H1 (cell line): ENCODE measurements at regions not wholly inside any gene's neighbourhood (a gene's known extent, or its start where the extent isn't known, plus 50 kb on each side); places are given as distances from the start of the nearest gene placed in this dataset.

Experiments
- HDAC6 ChIP-seq: IDR thresholded peaks from one replicate; pipeline ENCODE4 v1.7.1; 2012; ENCODE audit warnings: low read depth, mild to moderate bottlenecking, inconsistent platforms, low read length, moderate library complexity
- TF ChIP-seq, protein P1 (sequence below): IDR thresholded peaks from 2 replicates; pipeline ENCODE4 v1.6.1; 2012; ENCODE audit warnings: inconsistent platforms

DNA sequence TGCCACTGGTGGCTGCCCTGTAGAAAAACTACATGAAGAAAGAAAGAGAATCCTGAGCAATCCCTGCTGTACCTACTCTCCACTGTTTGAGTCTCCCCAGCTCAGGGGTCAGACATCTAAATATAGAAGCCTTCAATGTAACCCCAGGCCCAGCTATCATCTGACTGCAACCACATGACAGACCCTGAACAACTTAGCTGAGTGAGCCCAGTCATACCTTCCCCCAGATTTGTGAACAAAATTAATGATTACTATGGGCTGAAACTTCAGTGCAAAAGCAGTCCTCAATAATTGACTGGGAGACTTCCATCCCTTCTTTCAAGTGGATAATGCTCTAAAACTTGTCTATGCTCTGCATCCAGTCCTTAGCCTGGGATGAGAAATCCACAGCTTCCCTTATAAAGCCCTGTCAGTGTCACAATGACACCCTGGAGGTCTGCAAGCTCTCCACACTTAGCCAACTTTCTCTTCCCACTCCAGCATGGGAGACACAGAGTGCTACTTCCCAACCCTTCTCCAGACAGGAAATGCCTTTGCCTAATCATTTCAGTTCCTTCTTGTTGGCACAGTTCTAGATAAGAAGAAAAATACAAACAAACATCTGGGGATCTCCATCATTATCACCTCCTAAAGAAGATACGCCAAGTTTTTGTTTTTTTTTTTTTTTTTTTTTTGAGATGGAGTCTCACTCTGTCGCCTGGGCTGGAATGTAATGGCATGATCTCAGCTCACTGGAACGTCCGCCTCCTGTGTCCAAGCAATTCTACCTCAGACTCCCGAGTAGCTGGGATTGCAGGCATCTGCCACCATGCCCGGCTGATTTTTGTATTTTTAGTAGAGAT, 198.5 kb upstream of the GADL1 start (continued):
- TF ChIP-seq, protein P1, sequence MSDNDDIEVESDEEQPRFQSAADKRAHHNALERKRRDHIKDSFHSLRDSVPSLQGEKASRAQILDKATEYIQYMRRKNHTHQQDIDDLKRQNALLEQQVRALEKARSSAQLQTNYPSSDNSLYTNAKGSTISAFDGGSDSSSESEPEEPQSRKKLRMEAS = no peak
- TF ChIP-seq HDAC6 = no peak
